ENCODE measurements at regions not wholly inside any gene's neighbourhood (a gene's known extent, or its start where the extent isn't known, plus 50 kb on each side); places are given as distances from the start of the nearest gene placed in this dataset.

DNA sequence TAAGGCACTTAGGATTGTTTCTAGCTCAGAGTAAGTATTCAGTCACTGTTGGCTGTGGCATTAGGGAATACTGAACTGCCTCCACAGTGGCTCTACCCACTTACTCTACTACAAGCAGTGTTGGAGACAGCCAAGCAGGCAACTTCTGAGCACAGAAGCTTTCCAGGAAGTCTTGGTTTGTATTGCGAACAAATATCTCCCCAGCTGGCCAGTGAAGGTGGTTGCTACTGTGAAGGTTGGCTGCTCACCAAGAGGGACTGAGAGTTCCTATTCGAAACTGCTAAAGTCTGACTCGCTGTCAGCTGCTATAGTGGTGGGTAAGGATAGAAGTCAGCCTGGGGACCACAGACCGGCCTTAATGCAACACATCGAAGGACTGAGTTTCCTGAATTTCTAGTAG lies 319.1 kb downstream of the KIF4B start:
- TF ChIP-seq FOXP2 (optimal IDR thresholded peaks at IDR 0.05; ENCODE audit: borderline replicate concordance, extremely low read depth, extremely low read length, insufficient read depth) (no peak), SIN3A (IDR thresholded peaks at IDR 0.05; ENCODE audit: borderline replicate concordance, insufficient read depth, low read length) (no peak), POLR2AphosphoS5 (IDR thresholded peaks at IDR 0.05; ENCODE audit: low read depth, low read length) (no peak)
- TF ChIP-seq, protein P1, sequence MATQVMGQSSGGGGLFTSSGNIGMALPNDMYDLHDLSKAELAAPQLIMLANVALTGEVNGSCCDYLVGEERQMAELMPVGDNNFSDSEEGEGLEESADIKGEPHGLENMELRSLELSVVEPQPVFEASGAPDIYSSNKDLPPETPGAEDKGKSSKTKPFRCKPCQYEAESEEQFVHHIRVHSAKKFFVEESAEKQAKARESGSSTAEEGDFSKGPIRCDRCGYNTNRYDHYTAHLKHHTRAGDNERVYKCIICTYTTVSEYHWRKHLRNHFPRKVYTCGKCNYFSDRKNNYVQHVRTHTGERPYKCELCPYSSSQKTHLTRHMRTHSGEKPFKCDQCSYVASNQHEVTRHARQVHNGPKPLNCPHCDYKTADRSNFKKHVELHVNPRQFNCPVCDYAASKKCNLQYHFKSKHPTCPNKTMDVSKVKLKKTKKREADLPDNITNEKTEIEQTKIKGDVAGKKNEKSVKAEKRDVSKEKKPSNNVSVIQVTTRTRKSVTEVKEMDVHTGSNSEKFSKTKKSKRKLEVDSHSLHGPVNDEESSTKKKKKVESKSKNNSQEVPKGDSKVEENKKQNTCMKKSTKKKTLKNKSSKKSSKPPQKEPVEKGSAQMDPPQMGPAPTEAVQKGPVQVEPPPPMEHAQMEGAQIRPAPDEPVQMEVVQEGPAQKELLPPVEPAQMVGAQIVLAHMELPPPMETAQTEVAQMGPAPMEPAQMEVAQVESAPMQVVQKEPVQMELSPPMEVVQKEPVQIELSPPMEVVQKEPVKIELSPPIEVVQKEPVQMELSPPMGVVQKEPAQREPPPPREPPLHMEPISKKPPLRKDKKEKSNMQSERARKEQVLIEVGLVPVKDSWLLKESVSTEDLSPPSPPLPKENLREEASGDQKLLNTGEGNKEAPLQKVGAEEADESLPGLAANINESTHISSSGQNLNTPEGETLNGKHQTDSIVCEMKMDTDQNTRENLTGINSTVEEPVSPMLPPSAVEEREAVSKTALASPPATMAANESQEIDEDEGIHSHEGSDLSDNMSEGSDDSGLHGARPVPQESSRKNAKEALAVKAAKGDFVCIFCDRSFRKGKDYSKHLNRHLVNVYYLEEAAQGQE (IDR thresholded peaks at IDR 0.05; ENCODE audit: insufficient read depth in 1 of 2, low read depth in 2 of 2, low read length in 2 of 2) = no peak

DNA sequence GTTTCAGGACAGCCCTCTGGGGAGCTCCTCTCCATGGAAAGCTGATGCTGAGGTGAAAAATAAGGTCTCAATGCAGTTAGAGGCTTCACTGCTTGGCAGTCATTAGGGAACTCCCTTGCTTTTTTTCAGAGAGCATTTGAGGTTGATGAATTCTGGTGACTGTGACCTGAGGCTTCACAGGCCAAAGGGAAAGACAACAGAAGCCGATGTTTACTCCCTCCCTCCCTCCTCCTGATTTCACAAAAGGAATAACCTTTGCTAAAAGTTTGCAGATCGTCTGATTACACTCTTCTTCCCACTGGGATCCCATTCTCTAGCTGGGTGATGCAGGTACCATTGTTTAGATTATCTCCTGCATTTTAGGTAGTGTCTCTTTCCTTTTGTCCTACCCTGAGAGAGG lies 329.4 kb downstream of the KIF4B start:
- TF ChIP-seq TAF1 (IDR thresholded peaks at IDR 0.05; ENCODE audit: borderline replicate concordance, insufficient read depth, low read length) (no peak), SIN3A (IDR thresholded peaks at IDR 0.05; ENCODE audit: borderline replicate concordance, insufficient read depth, low read length) (no peak), POLR2AphosphoS5 (IDR thresholded peaks at IDR 0.05; ENCODE audit: low read depth, low read length) (no peak), FOXP2 (optimal IDR thresholded peaks at IDR 0.05; ENCODE audit: borderline replicate concordance, extremely low read depth, extremely low read length, insufficient read depth) (no peak)
- TF ChIP-seq, protein P1 (IDR thresholded peaks at IDR 0.05; ENCODE audit: insufficient read depth in 1 of 2, low read depth in 2 of 2, low read length in 2 of 2) = no peak

DNA sequence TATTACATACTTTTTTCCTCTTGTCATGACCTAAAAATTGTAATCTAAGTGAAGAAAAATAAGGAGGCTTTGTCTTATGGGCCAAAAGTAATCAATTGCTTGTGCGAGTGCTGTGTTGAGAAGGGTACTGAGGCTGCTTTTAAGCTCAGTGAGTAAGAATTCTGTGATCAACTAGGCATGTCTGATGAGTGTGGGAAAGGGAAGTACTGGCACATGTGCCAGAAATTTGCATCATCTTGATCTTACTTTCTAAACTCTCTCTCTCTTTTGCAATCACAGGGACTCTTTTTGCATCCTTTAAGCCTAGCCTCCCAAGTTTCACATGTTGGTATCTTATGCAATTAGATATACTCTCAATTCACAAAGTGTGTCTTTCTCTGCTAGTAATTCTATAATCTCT lies 329.9 kb downstream of the KIF4B start:
- TF ChIP-seq, protein P1 (IDR thresholded peaks at IDR 0.05; ENCODE audit: insufficient read depth in 1 of 2, low read depth in 2 of 2, low read length in 2 of 2) = no peak
- TF ChIP-seq TAF1 (IDR thresholded peaks at IDR 0.05; ENCODE audit: borderline replicate concordance, insufficient read depth, low read length) (no peak), SIN3A (IDR thresholded peaks at IDR 0.05; ENCODE audit: borderline replicate concordance, insufficient read depth, low read length) (no peak), POLR2AphosphoS5 (IDR thresholded peaks at IDR 0.05; ENCODE audit: low read depth, low read length) (no peak), FOXP2 (optimal IDR thresholded peaks at IDR 0.05; ENCODE audit: borderline replicate concordance, extremely low read depth, extremely low read length, insufficient read depth) (no peak)

DNA sequence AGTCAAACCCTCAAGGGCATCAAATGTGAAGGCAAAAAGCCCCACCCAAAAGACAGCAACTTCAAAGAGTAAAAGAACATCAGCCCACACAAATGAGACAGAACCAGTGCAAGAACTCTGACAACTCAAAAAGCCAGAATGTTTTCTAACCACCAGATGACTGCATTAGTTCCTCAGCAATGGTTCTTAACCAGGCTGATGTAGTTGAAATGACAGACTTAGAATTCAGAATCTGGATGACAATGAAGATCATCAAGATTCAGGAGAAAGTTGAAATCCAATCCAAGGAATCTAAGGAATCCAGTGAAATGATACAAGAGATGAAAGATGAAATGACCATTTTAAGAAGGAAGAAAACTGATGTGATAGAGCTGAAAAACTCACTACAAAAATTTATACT lies 339.7 kb downstream of the KIF4B start:
- TF ChIP-seq POLR2AphosphoS5 (IDR thresholded peaks at IDR 0.05; ENCODE audit: low read depth, low read length) (no peak), SIN3A (IDR thresholded peaks at IDR 0.05; ENCODE audit: borderline replicate concordance, insufficient read depth, low read length) (no peak), FOXP2 (optimal IDR thresholded peaks at IDR 0.05; ENCODE audit: borderline replicate concordance, extremely low read depth, extremely low read length, insufficient read depth) (no peak), TAF1 (IDR thresholded peaks at IDR 0.05; ENCODE audit: borderline replicate concordance, insufficient read depth, low read length) (no peak)
- TF ChIP-seq, protein P1 (IDR thresholded peaks at IDR 0.05; ENCODE audit: insufficient read depth in 1 of 2, low read depth in 2 of 2, low read length in 2 of 2) = no peak

DNA sequence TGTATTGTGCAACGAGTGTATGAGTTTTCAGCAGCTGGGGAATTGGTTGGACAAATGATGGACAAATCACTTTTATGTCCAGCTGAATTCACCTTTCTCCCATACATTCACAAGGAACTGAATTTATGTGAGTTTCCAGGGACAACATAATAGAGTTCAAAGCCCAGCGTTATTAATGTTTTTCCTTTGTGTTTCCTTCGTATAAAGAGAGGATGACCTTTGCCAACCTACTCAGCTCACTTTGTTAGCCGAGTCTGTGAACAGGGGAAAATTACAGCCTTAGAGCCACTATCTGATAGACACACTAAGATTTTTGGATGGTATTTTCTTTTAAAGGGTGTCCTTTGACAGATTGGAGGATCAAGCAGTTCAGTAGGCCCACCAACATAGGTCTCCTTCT lies 352.5 kb downstream of the KIF4B start:
- no peak for TF ChIP-seq FOXP2 (optimal IDR thresholded peaks at IDR 0.05; ENCODE audit: borderline replicate concordance, extremely low read depth, extremely low read length, insufficient read depth)
- TF ChIP-seq TAF1 (IDR thresholded peaks at IDR 0.05; ENCODE audit: borderline replicate concordance, insufficient read depth, low read length) = no peak
- TF ChIP-seq SIN3A (IDR thresholded peaks at IDR 0.05; ENCODE audit: borderline replicate concordance, insufficient read depth, low read length) = no peak
- TF ChIP-seq, protein P1 (IDR thresholded peaks at IDR 0.05; ENCODE audit: insufficient read depth in 1 of 2, low read depth in 2 of 2, low read length in 2 of 2) = no peak
- TF ChIP-seq POLR2AphosphoS5 (IDR thresholded peaks at IDR 0.05; ENCODE audit: low read depth, low read length) = no peak
